ENCODE measurements at regions not wholly inside any gene's neighbourhood (a gene's known extent, or its start where the extent isn't known, plus 50 kb on each side); places are given as distances from the start of the nearest gene placed in this dataset.
"Not testable (repeated sequence)": the region's sequence is repeated elsewhere in the genome, so short reads cannot be mapped to it uniquely, and the experiment has no call there.

DNA sequence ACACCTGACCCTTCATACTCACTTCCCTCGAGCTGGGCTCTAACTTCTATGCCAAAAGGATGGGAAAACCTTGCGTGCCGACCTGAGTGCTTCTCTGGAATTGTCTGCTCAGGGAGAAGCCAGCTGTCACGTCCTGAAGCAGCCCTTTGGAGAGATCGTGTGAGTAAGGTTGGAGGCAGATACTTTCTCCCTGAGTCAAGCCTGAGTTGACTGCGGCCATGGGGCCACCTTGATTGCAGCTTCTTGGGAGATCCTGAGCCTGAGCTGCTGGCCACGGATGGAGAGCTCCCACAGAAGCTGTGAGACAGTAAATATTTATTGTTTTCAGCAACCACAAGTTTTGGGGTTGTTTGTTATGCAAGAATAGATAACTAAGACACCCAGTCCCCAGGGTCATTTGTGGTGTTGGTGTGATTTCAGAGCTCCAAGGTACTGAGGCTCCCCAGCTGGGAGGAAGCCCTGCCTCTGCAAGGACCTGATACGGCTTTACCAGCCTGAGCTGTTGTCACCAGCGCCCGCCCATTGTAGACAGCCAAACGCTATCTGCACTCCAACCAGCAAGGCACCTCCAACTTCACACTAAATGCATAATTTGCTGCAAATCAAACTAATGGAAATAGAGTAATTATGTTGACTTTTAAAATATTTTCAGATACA is 531.6 kb downstream of the PTPRU start:
- DNase-seq, result no peak

DNA sequence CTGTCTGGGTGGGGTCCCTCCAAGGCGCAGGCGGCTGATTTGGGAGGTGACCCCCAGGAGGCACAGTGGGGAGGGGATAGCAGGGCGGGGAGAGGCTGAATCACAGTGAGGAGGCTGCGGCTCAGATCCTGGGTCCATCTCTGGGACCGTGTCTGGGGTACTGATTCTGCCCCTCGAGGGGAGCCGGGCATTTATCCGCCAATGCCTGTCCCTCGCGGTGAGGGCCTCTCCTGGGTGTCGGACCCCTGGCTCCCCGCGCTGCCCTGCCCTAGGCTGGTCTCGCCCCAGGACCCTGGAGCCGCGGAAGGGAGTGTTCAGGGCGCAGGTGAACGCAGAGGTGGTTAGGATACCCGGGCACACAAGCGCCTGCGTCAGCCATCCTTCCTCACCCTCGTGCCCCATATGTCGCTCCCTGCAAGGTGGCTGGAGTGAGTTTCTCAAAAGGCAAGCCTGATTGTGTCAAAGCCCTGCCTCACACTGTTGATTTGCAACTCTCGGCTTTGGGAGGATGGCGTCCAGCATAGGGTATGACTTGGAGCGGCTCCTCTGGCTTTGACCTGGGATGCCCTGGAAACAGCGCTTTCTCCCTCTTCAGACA is 530.9 kb downstream of the PTPRU start:
- no peak for DNase-seq

GRCh38 chr1:29762635-29763034 is 526.3 kb downstream of the PTPRU start:
- DNase-seq, result no peak

- no peak for DNase-seq
These were observed 525.0 kb downstream of the PTPRU start for GRCh38 chr1:29761159-29761928.

DNA sequence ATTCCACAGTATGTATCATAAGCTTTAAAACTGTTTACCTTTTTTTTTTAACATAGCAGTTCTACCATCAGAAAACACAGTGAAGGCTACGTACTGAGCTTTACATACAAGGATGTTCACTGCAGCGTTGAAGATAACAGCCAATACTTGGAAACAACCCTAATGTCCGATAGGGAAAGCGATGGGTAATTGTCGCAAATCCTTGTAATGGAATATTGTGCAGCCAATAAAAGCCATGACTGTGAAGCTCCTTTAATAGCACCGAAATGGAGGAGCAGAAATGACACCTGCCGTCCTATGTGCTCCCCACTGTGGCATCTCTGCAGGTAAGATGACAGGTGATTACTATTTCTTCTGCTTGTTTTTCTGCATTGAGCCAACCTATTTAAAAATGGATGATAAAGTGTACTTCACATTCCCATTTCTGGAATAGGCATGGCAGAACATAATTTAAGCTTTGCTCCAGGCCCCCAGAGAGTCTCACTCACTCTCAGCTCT is 523.8 kb downstream of the PTPRU start:
- DNase-seq, result no peak

- DNase-seq, result no peak
These were observed 522.6 kb downstream of the PTPRU start for GRCh38 chr1:29758781-29759499.

GRCh38 chr1:29757866-29758780 is 521.8 kb downstream of the PTPRU start:
- DNase-seq, result no peak

DNA sequence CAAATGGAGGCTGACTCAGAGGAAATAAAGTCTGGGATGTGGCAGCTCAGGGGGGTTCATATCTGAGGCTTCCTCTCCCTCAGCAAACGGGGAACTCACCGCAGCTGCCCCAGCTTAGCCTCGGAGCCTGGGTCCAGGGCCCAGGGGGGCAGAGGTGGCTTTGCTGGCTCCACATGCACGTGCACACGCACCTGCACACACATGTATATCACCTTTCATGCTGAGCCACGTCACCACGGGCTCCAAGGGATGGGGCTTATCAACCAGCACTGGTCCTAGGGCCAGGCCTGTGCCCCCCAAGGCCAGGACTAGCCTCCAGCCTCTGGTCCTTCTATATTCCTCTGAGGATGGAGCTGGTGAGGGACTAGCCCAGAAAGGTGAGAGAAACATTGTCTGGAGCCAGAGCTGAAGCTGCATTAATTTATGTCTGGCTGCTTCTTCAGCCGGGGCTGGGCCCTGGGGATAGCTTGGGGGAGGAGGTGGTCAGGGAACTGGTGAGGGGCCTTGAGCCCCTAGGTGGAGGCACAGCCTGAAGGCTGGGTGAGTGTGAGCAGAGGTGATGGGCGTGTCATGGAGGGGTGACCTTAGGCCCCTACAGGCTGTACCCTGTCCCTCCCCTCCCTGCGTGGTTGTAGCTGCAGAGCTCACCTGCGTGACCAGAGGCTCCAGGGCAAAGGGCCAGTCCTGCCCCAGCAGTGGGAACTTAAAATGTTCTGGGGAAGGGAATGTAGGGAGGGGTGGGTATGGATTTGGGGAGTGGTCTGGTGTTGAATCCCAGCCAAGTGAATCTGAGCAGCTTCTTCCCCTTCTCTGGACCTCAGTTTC is 520.8 kb downstream of the PTPRU start:
- no peak for DNase-seq

DNA sequence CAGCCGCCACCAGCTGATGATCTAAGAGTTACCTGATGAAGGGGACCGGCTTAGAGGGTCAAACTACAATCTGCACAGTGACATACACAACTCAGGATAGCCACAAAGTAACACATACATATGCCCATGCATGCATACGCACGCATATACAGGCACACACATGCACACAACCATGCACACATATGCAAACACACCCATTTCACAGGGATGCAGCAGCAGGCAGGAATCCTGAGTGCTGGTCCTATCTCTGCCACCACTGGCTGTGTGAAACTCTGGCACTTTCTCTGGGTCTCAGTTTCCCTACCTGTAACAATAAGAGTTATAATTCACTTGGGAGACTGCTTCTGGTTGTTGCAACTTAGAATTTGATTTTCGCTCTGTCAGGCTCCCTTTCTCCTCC is 520.2 kb downstream of the PTPRU start:
- DNase-seq, result no peak

DNA sequence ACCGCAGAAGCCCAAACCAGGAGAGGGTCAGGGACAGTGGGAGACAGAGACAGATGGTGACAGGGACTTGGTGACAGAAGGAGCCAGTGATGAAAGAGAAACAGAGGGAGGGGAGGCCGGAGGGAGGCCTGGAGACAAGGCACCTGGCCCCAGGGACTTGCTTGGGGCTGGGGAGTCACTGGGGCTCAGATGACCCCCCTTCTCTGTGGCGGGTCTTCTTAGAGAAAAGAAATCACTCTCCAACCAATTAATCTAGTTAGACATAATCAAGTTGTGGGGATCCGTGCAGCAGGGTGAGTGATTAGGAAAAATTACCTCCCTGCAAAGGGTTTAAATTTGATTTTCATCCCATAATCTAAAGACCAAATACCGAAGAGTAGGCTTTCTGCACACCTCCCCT is 519.8 kb downstream of the PTPRU start:
- no peak for DNase-seq

DNA sequence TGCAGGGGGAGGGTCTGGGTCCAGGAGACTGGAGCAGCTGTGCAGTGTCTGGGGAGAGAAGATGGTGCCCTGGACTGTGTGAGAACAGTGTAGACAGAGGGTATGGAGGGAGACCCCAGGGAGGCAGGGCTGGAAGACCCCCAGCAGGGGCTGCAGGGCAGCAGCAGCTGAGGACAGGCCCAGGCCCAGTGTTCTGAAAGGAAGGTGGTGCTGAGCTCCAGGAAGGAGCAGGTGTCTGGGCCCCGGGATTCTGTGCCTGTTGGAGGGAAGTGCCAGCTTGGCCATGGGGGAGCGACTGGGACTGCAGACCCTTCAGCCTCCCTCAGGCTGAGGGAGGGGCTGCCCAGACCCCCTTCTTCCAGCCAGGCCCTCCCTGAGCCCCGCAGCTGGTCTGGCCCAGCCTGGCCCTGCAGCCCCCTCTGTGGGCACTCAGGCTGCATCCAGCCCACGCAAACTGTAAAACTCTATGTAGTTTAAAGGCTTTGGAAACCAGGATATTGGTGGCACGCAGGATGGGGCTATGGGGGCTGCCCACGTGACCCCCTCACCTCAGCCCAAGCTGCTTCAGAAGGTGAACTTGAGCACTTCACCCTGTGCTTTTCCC is 519.2 kb downstream of the PTPRU start:
- DNase-seq, result not testable (repeated sequence)

- DNase-seq, result no peak
These were observed 518.5 kb downstream of the PTPRU start for GRCh38 chr1:29754573-29755375.

DNA sequence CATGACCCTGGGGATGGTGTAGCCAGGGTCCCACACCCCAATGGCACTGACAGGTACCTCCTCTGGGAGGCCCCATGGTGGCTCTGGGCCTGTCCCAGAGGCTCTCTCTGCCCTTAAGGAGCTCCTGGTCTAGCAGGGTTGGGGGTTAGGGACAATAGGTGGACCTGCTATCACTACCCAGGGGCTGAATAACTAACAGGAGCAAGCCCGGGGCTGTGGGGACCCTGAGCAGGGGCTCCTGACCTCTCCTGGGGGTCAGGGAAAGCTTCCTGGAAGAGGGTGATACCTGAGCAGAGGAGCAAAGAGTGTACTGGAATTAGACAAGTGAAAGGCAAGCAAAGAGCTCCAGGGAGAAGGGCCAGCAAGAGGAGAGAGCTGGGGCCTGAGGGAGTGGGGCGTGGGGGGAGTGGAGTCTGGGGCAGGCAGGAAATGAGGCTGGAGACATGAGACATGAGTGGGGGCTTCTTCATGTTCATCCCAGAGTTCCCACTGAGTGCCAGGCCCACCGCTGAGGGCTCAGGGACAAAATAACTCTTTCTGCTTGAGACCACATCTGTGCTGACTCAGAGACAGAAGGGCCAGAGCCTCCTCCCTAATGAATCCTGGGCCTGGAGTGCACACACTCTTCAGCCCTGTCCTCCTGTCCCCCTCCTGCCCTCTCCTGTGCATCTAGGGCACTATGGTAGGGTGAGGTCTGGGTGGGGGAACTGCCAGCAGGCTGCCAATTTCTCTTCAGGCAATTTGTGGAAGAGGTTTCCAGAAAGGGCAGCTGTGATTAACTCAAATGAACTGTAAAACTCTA is 517.6 kb downstream of the PTPRU start:
- no peak for DNase-seq

DNA sequence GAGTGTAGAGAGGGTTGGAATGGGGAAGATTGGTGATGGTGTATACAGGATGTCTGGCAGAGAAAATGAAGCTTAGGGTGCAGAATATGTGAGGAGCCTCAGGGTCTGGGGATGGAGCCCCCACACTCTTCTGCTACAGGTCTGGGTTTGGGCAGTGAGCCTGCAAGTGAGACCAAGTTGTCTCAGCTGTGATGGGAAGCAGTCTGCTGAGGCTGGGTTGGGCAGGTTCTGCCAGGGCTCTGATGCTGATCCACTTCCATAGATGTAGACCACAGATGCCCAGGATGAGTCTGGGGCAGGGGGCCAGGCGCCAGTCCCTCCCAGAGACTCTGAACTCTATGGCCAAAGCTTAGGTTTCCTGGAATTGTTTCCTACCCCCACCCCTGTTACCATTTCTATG is 516.9 kb downstream of the PTPRU start:
- DNase-seq, result no peak

DNA sequence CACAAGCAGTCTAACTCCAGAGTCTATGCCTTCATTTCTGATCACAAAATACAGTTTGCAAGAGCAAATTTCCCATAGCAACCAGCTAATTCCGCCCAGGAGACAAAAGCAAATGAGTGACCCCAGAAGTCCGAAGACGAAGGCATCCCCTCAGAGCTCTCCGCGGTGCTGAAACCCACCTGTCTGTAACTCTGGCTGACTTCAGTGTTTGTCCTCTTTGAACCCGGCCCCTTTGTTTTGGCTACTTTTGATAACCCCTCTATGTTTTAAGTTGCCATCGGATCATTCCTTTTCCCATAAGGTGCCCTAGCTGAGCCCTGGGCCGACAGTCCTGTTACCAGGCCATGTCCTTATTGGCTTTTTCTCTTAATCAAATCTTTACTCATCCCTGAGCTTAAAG is 515.8 kb downstream of the PTPRU start:
- no peak for DNase-seq

DNA sequence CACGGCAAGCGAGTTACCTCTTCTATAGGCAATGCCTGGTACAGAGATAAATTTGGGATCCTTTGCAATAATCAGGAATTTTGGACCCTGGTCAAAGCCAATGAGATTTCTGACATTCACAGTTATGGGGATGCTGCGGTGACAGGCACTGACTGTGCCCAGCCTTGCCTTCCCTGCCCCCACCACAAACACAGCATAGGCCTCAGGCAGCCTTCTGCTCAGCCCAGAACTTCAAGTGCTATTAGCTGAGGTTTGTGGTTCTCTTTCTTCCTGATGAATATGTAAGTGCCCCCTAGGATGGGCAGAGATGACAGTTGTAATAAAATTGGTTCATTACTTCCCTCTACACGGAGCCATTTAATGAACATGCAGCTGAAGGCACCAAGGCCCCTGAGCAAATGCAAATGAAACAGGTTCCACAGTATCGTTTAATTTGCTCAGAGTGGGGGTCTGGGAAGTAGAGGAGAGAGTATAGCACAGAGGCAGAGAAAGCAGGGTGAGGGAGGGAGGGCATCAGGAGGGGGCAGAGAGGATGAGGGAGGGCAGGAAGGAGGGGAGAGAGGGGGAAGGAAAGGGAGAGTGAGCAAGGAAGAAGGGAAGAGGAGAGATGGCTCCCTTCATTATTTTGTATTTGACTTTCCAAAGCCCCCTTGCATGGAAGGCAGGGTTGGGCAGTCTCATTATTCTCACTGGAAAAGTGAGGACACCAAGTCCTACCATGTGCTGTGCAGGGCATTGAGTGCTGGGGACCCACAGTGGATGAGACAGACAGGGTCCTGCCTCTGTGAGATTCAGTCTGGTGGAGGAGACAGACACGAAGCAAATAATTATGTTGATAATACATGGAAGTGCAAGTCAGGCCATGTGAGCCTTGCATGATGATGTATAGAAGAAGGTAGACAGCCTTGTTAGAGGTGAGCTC is 513.0 kb downstream of the PTPRU start:
- DNase-seq, result no peak

DNA sequence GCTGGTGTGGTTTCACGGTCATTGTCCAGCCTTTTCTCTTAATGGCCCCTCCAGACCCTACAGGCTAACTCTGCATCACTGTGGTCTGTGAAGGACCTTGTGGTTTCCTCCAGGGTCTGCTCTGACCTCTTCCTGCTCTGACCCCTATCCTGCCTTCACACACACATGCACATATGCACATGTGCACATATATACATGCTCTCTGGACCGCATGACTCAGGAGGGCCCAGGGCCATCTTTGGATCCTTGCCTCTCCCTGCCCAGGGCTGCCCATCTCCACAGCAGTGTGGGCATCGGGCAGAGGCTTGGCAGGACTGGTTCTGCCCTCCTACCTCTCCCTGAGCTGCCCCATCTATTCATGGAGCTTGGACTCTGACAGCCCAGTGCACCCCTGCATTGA is 510.9 kb downstream of the PTPRU start:
- no peak for DNase-seq

- DNase-seq, result no peak
These were observed 509.8 kb downstream of the PTPRU start for GRCh38 chr1:29746076-29746665.
